Peyer's patch (tissue), 4 donors: ENCODE measurements at regions not wholly inside any gene's neighbourhood (a gene's known extent, or its start where the extent isn't known, plus 50 kb on each side); places are given as distances from the start of the nearest gene placed in this dataset.
"Not testable (repeated sequence)": the region's sequence is repeated elsewhere in the genome, so short reads cannot be mapped to it uniquely, and the experiment has no call there.

ENCODE experiments used
- POLR2A ChIP-seq, 2 donors: fragments of 450-650 bp; IDR thresholded peaks; one replicate each; pipeline ENCODE4 v1.5.1; 2017; ENCODE audit warnings: antibody characterized with exemption in 2 of 2, mild to moderate bottlenecking in 2 of 2, moderate library complexity in 2 of 2
- TF ChIP-seq, protein P1 (sequence below), 6 experiments: fragments of 450-650 bp in 4 of 6; fragments of 200-600 bp in 2 of 6; sonication (generic) in 1 of 6; IDR thresholded peaks; one replicate each; pipeline ENCODE4 v1.5.1; 2017 to 2019; ENCODE audit warnings: antibody characterized with exemption in 6 of 6, mild to moderate bottlenecking in 3 of 6, moderate library complexity in 1 of 6

DNA sequence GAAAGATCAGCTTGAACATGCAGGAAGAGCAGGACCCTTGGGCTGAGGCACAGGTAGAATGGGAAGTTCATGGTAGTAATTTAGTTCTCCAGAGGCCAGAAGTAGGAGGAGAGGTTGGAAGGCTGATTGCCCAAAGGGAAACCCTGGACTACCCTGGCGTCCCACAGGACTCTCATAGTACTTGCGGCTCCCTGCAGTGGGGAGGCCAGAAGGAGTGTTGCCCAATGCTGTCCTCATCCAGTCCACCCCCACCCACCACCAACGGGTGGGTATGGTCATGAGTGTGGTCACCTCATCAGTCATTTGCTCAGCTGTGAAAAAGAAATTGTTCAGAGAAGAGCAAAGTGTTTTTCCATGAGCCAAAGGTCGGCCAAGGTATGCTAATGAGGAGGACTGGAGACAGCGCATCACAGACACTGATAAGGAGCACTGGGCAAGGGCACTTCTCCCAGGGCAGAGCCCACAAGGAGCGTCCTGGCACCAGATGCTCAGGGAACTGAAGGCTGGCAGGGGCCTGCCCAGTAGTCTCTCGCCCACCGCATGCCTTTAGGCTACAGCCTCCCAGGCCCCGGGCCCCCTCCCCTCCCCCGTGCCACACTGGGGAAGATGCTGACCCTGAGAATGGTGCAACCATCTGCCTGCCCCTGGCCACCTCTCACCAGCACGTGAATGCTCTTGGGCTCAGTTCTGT lies 154.8 kb upstream of the PABPC3 start:
- TF ChIP-seq, protein P1, sequence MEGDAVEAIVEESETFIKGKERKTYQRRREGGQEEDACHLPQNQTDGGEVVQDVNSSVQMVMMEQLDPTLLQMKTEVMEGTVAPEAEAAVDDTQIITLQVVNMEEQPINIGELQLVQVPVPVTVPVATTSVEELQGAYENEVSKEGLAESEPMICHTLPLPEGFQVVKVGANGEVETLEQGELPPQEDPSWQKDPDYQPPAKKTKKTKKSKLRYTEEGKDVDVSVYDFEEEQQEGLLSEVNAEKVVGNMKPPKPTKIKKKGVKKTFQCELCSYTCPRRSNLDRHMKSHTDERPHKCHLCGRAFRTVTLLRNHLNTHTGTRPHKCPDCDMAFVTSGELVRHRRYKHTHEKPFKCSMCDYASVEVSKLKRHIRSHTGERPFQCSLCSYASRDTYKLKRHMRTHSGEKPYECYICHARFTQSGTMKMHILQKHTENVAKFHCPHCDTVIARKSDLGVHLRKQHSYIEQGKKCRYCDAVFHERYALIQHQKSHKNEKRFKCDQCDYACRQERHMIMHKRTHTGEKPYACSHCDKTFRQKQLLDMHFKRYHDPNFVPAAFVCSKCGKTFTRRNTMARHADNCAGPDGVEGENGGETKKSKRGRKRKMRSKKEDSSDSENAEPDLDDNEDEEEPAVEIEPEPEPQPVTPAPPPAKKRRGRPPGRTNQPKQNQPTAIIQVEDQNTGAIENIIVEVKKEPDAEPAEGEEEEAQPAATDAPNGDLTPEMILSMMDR (IDR thresholded peaks at IDR 0.05), result not testable (repeated sequence)
- TF ChIP-seq POLR2A (IDR thresholded peaks at IDR 0.05), result not testable (repeated sequence)
